DOHH2 (cell line): ENCODE measurements at regions not wholly inside any gene's neighbourhood (a gene's known extent, or its start where the extent isn't known, plus 50 kb on each side); places are given as distances from the start of the nearest gene placed in this dataset.

Experiments used
- CTCF ChIP-seq: fragments of 200-600 bp; sonication (generic); IDR thresholded peaks from one replicate; pipeline ENCODE4 v1.5.1; 2014; ENCODE audit warnings: antibody characterized with exemption, mild to moderate bottlenecking, low read depth, low read length; ENCODE audit not compliant: poor library complexity, severe bottlenecking
- EZH2phosphoT487 ChIP-seq: fragments of 200-600 bp; sonication (generic); IDR thresholded peaks from 2 replicates; pipeline ENCODE4 v1.6.1; 2017; ENCODE audit warnings: borderline replicate concordance, mild to moderate bottlenecking, antibody characterized with exemption, low read length, moderate library complexity, mixed read lengths

- TF ChIP-seq CTCF = no peak
- no peak for TF ChIP-seq EZH2phosphoT487
These were observed 83.6 kb upstream of the BLID start for GRCh38 chr11:122199661-122200060.
